Endothelial cell of umbilical vein (primary cell): ENCODE measurements at regions not wholly inside any gene's neighbourhood (a gene's known extent, or its start where the extent isn't known, plus 50 kb on each side); places are given as distances from the start of the nearest gene placed in this dataset.

Source experiments
- BruUV-seq: library from RNA; stranded (reverse); fragments of 400-500 nt; replicated peaks from 2 replicates; lab custom pipeline; 2021; lab: Mats Ljungman, UMichigan
- CTCF ChIA-PET: fragments of 300-600, 350-600 bp; sonication (Branson Sonifier 250); formaldehyde crosslinking; loops from one replicate; lab custom pipeline; 2021; ENCODE audit warnings: antibody characterized with exemption, inconsistent platforms; lab: Charles Lee
- POLR2A ChIA-PET: fragments of 300-600, 350-600 bp; sonication (Branson Sonifier 250); formaldehyde crosslinking; loops from one replicate; lab custom pipeline; 2021; ENCODE audit warnings: antibody characterized with exemption, inconsistent platforms; lab: Charles Lee
- DNase-seq: peaks from one replicate; pipeline ENCODE4 v3.0.0-alpha.2; 2011; ENCODE audit warnings: low read depth, low spot score
- FAIRE-seq: peaks from 2 replicates; lab custom pipeline; 2011; peaks lifted over from hg19 to GRCh38; lab: Jason Lieb, UNC
- H2AFZ ChIP-seq: 2 replicates; pipeline ENCODE4 v1.6.0; 2012; ENCODE audit warnings: low read depth, low read length, control low read depth, inconsistent platforms
- H3K27ac ChIP-seq: 2 replicates; pipeline ENCODE4 v1.5.1; 2011; ENCODE audit warnings: low read depth, mild to moderate bottlenecking, control low read depth, low read length, moderate library complexity; ENCODE audit not compliant: insufficient read depth
- H3K27me3 ChIP-seq, 2 experiments: 2 replicates each; pipeline versions ENCODE4 v1.6.0 to v1.6.1; 2011; ENCODE audit warnings: low read length in 2 of 2, mixed read lengths in 1 of 2; ENCODE audit not compliant: control insufficient read depth in 2 of 2, insufficient read depth in 2 of 2
- H3K36me3 ChIP-seq, 2 experiments: 2 replicates in 1 of 2; 3 replicates in 1 of 2; pipeline ENCODE4 v1.5.1; 2011; ENCODE audit warnings: low read length in 2 of 2, mild to moderate bottlenecking in 1 of 2, moderate library complexity in 1 of 2; ENCODE audit not compliant: control insufficient read depth in 2 of 2, insufficient read depth in 2 of 2; ENCODE audit errors: extremely low read depth in 1 of 2
- H3K4me1 ChIP-seq: 3 replicates; pipeline ENCODE4 v1.5.1; 2011; ENCODE audit warnings: mild to moderate bottlenecking, low read length; ENCODE audit not compliant: control insufficient read depth, insufficient read depth; ENCODE audit errors: extremely low read depth
- H3K4me2 ChIP-seq: 2 replicates; pipeline ENCODE4 v1.6.1; 2011; ENCODE audit warnings: low read length, control low read depth, mixed read lengths; ENCODE audit not compliant: insufficient read depth
- H3K4me3 ChIP-seq, 3 experiments: fragments of 200-600 bp in 1 of 3; sonication (generic), shearing (Covaris generic) in 1 of 3; replicated peaks in 1 of 3; 2 replicates each; pipeline ENCODE4 v1.5.1; 2011 to 2016; ENCODE audit warnings: control low read depth in 3 of 3, low read length in 3 of 3, mild to moderate bottlenecking in 2 of 3, inconsistent platforms in 1 of 3, low read depth in 1 of 3, moderate library complexity in 1 of 3; ENCODE audit not compliant: insufficient read depth in 1 of 3
- H3K79me2 ChIP-seq: 2 replicates; pipeline ENCODE4 v1.6.0; 2012; ENCODE audit warnings: low read length, inconsistent platforms; ENCODE audit not compliant: control insufficient read depth, insufficient read depth
- H3K9ac ChIP-seq: replicated peaks from 2 replicates; pipeline ENCODE3; 2011; ENCODE audit warnings: low read length, control low read depth; ENCODE audit not compliant: insufficient read depth; ENCODE audit errors: extremely low read depth
- H3K9me1 ChIP-seq: replicated peaks from 3 replicates; pipeline ENCODE4 v1.6.0; 2011; ENCODE audit warnings: mild to moderate bottlenecking, low read length; ENCODE audit not compliant: control insufficient read depth, insufficient read depth; ENCODE audit errors: extremely low read depth
- H3K9me3 ChIP-seq: replicated peaks from 2 replicates; pipeline ENCODE4 v1.5.1; 2012; ENCODE audit warnings: low read length, inconsistent platforms; ENCODE audit not compliant: control insufficient read depth, insufficient read depth
- H4K20me1 ChIP-seq: replicated peaks from 2 replicates; pipeline ENCODE3; 2011; ENCODE audit warnings: mild to moderate bottlenecking, low read length; ENCODE audit not compliant: control insufficient read depth, insufficient read depth; ENCODE audit errors: extremely low read depth
- EZH2 ChIP-seq: IDR thresholded peaks from 2 replicates; pipeline ENCODE4 v1.6.1; 2012; ENCODE audit warnings: borderline replicate concordance, low read depth, mild to moderate bottlenecking, moderate library complexity, low read length, inconsistent platforms; ENCODE audit not compliant: severe bottlenecking
- FOS ChIP-seq: IDR thresholded peaks from 2 replicates; pipeline ENCODE4 v1.6.1; 2011; ENCODE audit warnings: mild to moderate bottlenecking, low read length, moderate library complexity, borderline replicate concordance; ENCODE audit not compliant: insufficient read depth
- GATA2 ChIP-seq: IDR thresholded peaks from 2 replicates; pipeline ENCODE4 v1.7.0; 2011; ENCODE audit warnings: low read depth, mild to moderate bottlenecking, moderate library complexity, mixed read lengths, low read length; ENCODE audit not compliant: insufficient read length, insufficient read depth
- JUN ChIP-seq: IDR thresholded peaks from 2 replicates; pipeline ENCODE4 v1.6.1; 2011; ENCODE audit warnings: borderline replicate concordance, low read depth; ENCODE audit not compliant: insufficient read length, insufficient read depth
- MYC ChIP-seq: IDR thresholded peaks from one replicate; pipeline ENCODE4 v1.6.1; 2011; ENCODE audit warnings: mild to moderate bottlenecking, low read depth, low read length
- POLR2A ChIP-seq: IDR thresholded peaks from 2 replicates; pipeline ENCODE4 v1.6.1; 2012; ENCODE audit warnings: low read depth, mild to moderate bottlenecking, control low read depth, low read length
- POLR2AphosphoS5 ChIP-seq: IDR thresholded peaks from 2 replicates; pipeline ENCODE4 v1.6.1; 2012; ENCODE audit warnings: low read depth, mild to moderate bottlenecking, control low read depth, low read length, moderate library complexity; ENCODE audit not compliant: insufficient read depth
- dilution Hi-C: fragments of 300-500 bp; cut with MboI; formaldehyde crosslinking; loops from one replicate; pipeline ENCODE4 v1.15.0; 2019; ENCODE audit warnings: low sequenced_read_pairs; ENCODE audit not compliant: extremely low pct_ligation_motif_present
- intact Hi-C: fragments of 100-400 bp; cut with micrococcal nuclease; formaldehyde crosslinking; loops from one replicate; pipeline ENCODE4 v1.10.0; 2022
- TF ChIP-seq, protein P1 (sequence below), 2 donors: IDR thresholded peaks; 1 replicate in 1 of 2; 2 replicates in 1 of 2; pipeline ENCODE4 v1.5.1; 2011; ENCODE audit warnings: low read length in 2 of 2, mild to moderate bottlenecking in 2 of 2, moderate library complexity in 2 of 2, control low read depth in 1 of 2, inconsistent platforms in 1 of 2, low read depth in 1 of 2; ENCODE audit not compliant: insufficient read depth in 1 of 2; ENCODE audit errors: extremely low read depth in 1 of 2
- TF ChIP-seq, protein P2 (sequence below): IDR thresholded peaks from 2 replicates; pipeline ENCODE4 v1.6.1; 2011; ENCODE audit not compliant: insufficient read depth, insufficient read length

DNA sequence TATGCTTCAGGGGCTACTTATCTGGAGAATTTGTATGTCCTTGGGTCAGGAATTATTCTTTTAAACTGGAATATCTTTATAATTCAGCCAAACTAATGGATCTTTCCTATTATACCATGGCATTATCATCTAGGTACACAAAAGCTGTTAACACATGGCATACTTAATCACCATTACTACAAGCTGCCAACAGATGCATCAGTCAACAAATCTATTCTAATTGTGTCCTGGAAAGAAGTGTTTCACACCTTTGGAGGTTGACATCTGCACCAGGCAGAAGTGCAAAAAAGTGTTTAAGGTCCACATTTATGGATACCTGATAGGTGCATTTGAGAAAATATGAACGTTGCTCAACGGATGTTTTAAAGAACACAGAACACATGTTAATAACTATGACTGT lies 470.2 kb upstream of the ADGRL2 start:
- dilution Hi-C loops (no loop called here), intact Hi-C loops (no loop called here)
- TF ChIP-seq JUN (no peak), MYC (no peak), POLR2A (no peak), FOS (no peak), EZH2 (no peak), GATA2 (no peak), POLR2AphosphoS5 (no peak)
- TF ChIP-seq, protein P1, sequence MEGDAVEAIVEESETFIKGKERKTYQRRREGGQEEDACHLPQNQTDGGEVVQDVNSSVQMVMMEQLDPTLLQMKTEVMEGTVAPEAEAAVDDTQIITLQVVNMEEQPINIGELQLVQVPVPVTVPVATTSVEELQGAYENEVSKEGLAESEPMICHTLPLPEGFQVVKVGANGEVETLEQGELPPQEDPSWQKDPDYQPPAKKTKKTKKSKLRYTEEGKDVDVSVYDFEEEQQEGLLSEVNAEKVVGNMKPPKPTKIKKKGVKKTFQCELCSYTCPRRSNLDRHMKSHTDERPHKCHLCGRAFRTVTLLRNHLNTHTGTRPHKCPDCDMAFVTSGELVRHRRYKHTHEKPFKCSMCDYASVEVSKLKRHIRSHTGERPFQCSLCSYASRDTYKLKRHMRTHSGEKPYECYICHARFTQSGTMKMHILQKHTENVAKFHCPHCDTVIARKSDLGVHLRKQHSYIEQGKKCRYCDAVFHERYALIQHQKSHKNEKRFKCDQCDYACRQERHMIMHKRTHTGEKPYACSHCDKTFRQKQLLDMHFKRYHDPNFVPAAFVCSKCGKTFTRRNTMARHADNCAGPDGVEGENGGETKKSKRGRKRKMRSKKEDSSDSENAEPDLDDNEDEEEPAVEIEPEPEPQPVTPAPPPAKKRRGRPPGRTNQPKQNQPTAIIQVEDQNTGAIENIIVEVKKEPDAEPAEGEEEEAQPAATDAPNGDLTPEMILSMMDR (IDR thresholded peaks at IDR 0.05; ENCODE audit: extremely low read depth in 1 of 2, insufficient read depth in 1 of 2, low read depth in 1 of 2, low read length in 2 of 2), result no peak
- TF ChIP-seq, protein P2, sequence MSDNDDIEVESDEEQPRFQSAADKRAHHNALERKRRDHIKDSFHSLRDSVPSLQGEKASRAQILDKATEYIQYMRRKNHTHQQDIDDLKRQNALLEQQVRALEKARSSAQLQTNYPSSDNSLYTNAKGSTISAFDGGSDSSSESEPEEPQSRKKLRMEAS, result no peak
- Histone ChIP-seq H3K4me1 (no peaks in the 10 kb centered on the region), H3K79me2 (no peaks in the 10 kb centered on the region), H3K9me3 (no peaks in the 10 kb centered on the region), H3K27ac (no peak overlapping the region), H3K36me3 (no peaks in the 10 kb centered on the region), H3K9ac (no peak overlapping the region), H4K20me1 (no peaks in the 10 kb centered on the region), H3K27me3 (no peaks in the 10 kb centered on the region), H3K4me3 (no peak overlapping the region), H3K9me1 (no peaks in the 10 kb centered on the region), H3K4me2 (no peak overlapping the region), H2AFZ (no peak overlapping the region)
- FAIRE-seq (no peak), DNase-seq (no peak)
- POLR2A ChIA-PET, result no interaction called here
- BruUV-seq, result no TSS peak
- CTCF ChIA-PET, result no interaction called here
